Activated CD4-positive, alpha-beta T cell treated with anti-CD3 and anti-CD28 coated beads, Interleukin-2, amount 10 ng/mL, durations not matched to agents 24 days and 14 days (primary cell): ENCODE measurements at regions not wholly inside any gene's neighbourhood (a gene's known extent, or its start where the extent isn't known, plus 50 kb on each side); places are given as distances from the start of the nearest gene placed in this dataset.

Experiments
- DNase-seq: peaks from one replicate; pipeline ENCODE4 v3.0.0; 2022
- H3K27ac Mint-ChIP-seq: one replicate; pipeline ENCODE4 v1.8.0; 2022; ENCODE audit warnings: mild to moderate bottlenecking, mixed read lengths
- H3K27me3 Mint-ChIP-seq: one replicate; pipeline ENCODE4 v1.8.0; 2022; ENCODE audit warnings: mixed read lengths
- H3K36me3 Mint-ChIP-seq: one replicate; pipeline ENCODE4 v1.8.0; 2022; ENCODE audit warnings: low read depth, mild to moderate bottlenecking, mixed read lengths
- H3K4me1 Mint-ChIP-seq: one replicate; pipeline ENCODE4 v1.8.0; 2021; ENCODE audit warnings: mixed read lengths
- H3K4me3 Mint-ChIP-seq: one replicate; pipeline ENCODE4 v1.8.0; 2022; ENCODE audit warnings: mild to moderate bottlenecking, moderate library complexity, mixed read lengths
- H3K9me3 Mint-ChIP-seq: one replicate; pipeline ENCODE4 v1.8.0; 2021; ENCODE audit warnings: mixed read lengths
- intact Hi-C: fragments of 100-400 bp; cut with micrococcal nuclease; formaldehyde crosslinking; loops from one replicate; pipeline ENCODE4 v1.15.1; 2023

DNA sequence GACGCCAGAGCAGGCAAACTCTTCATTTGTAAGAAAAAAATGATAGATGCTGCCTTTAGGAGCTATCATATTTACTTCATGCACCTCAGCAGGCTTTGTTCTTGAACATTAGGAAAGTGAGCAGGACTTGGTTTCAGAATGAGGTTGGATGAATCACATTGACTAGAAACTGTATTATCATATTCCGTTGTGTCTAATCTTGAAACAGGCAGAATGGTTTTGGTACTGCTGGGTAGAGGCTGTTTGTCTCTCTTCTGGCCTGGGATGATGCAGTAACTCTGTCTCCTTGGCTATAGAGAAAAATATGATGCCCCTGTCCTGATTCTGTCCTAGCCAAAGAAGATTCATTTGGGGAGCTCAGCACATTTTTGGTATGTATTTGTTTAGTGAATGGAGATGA lies 344.2 kb upstream of the GRM7 start:
- H3K9me3 Mint-ChIP-seq, result peaks cover 10% of the 10 kb centered on the region
- DNase-seq, result no peak
- no peaks in the 10 kb centered on the region for H3K36me3 Mint-ChIP-seq
- no peaks in the 10 kb centered on the region for H3K4me1 Mint-ChIP-seq
- intact Hi-C loops, result no loop called here
- H3K27ac Mint-ChIP-seq, result no peak overlapping the region
- H3K4me3 Mint-ChIP-seq, result no peak overlapping the region
- H3K27me3 Mint-ChIP-seq, result no peaks in the 10 kb centered on the region

- H3K4me1 Mint-ChIP-seq, result no peaks in the 10 kb centered on the region
- no peak for DNase-seq
- intact Hi-C loops, result no loop called here
- H3K27me3 Mint-ChIP-seq, result no peaks in the 10 kb centered on the region
- H3K9me3 Mint-ChIP-seq, result peaks cover 10% of the 10 kb centered on the region
- no peaks in the 10 kb centered on the region for H3K36me3 Mint-ChIP-seq
- H3K4me3 Mint-ChIP-seq, result no peak overlapping the region
- no peak overlapping the region for H3K27ac Mint-ChIP-seq
Measured at GRCh38 chr3:6518709-6519345, 342.1 kb upstream of the GRM7 start.

DNA sequence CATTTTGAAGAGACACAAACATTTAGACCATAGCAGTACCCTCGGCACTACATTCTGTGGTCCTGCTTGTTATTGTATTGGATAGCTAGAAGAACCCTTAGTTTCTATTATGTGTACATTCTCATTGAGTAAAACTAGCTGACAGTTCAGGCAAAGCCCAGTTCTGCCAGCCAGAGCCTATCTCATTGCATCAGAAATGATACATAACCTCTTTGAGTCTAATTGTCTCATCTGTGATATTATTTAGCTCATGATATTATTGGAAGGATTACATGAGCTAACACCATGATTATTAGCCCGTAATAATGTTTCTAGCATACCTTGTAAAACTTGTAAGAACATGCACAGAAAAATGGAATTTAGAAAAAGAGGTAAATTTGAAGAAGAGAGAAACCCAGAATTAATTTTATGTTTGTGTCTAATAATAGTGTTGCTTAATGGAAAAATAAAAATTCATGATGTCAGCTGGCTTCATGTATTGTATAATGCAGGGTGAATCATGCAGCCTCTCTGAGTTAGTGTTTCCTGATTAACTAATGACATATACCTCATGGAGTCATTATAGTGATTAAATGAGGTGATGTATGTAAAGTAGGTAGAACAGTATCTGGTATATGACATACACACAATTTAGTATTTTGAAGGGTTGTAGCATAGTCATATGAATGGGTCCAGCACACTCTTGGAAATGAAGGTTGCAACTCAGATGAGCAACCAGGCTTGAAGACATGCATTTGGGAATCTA lies 339.4 kb upstream of the GRM7 start:
- no peaks in the 10 kb centered on the region for H3K4me1 Mint-ChIP-seq
- peaks cover 10% of the 10 kb centered on the region for H3K9me3 Mint-ChIP-seq
- no peak for DNase-seq
- H3K27me3 Mint-ChIP-seq, result no peaks in the 10 kb centered on the region
- no peaks in the 10 kb centered on the region for H3K36me3 Mint-ChIP-seq
- intact Hi-C loops, result no loop called here
- no peak overlapping the region for H3K27ac Mint-ChIP-seq
- no peak overlapping the region for H3K4me3 Mint-ChIP-seq

DNA sequence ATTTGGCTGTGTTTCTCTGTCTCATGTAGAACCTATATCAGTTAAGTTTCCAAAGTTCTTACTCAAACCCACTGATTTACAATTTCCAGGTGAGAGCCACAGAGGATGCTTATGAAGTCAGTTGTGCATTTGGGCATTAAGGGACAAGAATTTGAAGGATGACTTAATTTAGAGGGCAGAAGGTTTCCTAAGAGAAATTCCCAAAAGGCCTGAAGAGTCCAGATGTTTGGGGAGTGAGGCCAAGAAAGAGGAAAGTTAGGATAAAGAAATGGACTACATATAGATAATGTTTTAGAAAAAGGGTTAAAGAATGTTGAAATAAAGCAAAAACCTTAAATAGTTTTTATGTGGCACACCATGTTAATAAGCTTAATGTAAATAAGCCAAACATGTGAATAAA lies 338.7 kb upstream of the GRM7 start:
- Mint-ChIP-seq H3K27ac (no peak overlapping the region), H3K36me3 (no peaks in the 10 kb centered on the region), H3K9me3 (peaks cover 10% of the 10 kb centered on the region), H3K4me3 (no peak overlapping the region), H3K4me1 (no peaks in the 10 kb centered on the region), H3K27me3 (no peaks in the 10 kb centered on the region)
- intact Hi-C loops, result no loop called here
- no peak for DNase-seq

DNA sequence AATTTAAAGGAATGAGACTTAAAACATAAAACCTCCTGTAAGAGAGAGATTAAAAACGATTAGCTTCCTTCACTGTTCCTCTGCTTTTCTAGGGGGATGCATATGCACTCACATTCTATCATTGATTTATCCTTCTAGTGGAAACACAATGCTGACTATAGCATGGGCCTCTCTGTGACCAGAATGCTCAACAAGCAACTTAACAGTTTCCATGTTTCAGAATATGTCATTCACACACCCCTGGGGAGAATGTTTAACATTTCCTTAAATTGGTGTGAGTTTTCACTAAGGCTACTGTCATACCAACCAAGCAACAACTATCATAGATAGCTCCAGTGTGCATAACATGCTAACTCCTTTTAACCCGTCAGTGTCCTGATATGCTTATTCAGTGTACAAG lies 337.9 kb upstream of the GRM7 start:
- Mint-ChIP-seq H3K4me1 (no peaks in the 10 kb centered on the region), H3K9me3 (peaks cover 10% of the 10 kb centered on the region), H3K27ac (no peak overlapping the region), H3K27me3 (no peaks in the 10 kb centered on the region), H3K4me3 (no peak overlapping the region), H3K36me3 (no peaks in the 10 kb centered on the region)
- DNase-seq, result no peak
- intact Hi-C loops, result no loop called here

- Mint-ChIP-seq H3K4me3 (no peak overlapping the region), H3K27ac (no peak overlapping the region), H3K9me3 (peaks cover 8% of the 10 kb centered on the region), H3K27me3 (no peaks in the 10 kb centered on the region), H3K36me3 (no peaks in the 10 kb centered on the region), H3K4me1 (no peaks in the 10 kb centered on the region)
- intact Hi-C loops, result no loop called here
- no peak for DNase-seq
Measured at GRCh38 chr3:6524479-6524878, 336.4 kb upstream of the GRM7 start.

- Mint-ChIP-seq H3K36me3 (no peaks in the 10 kb centered on the region), H3K27me3 (no peaks in the 10 kb centered on the region), H3K9me3 (peaks cover 5% of the 10 kb centered on the region), H3K27ac (no peak overlapping the region), H3K4me1 (no peaks in the 10 kb centered on the region), H3K4me3 (no peak overlapping the region)
- no peak for DNase-seq
- intact Hi-C loops, result no loop called here
Measured at GRCh38 chr3:6526321-6526720, 334.6 kb upstream of the GRM7 start.

DNA sequence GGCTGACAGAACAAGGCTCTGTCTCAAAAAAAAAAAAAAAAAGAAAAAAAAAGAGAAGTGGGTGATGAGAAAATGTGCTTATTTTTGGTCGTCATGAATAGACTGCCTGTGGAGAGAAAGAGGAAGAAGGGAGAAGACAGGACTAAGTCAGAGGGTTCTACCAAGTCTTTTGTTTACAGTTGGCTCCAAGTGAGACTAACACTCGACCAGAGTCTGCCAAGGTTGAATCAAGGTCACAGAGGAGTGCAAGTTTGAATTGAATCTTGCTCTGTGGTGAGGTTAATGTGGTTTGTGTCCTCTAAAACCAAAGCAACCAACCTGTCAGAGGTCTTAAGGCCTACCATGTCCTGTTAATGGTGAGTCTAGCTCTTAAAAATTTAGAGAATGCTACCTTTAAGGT lies 334.1 kb upstream of the GRM7 start:
- Mint-ChIP-seq H3K27ac (no peak overlapping the region), H3K4me1 (no peaks in the 10 kb centered on the region), H3K27me3 (no peaks in the 10 kb centered on the region), H3K36me3 (no peaks in the 10 kb centered on the region), H3K9me3 (peaks cover 5% of the 10 kb centered on the region), H3K4me3 (no peak overlapping the region)
- intact Hi-C loops, result no loop called here
- DNase-seq, result no peak

DNA sequence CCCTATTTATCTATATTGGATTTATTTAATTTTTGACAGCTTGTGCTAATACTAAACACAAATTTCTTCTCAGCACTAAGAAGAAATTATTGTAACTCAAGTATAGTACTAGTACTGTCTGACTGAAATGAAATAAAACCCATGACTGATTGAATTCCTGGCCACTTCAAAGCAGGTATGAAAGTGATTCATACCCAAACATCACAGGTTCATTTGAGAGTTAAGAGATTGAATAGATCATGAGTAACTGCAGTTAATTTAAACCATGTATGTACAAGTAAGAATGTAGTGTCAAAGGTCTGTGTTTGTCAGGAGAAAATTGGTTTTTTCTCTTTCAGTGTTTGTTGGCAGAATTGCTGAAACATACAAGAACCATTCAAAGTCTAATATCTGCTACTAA lies 332.0 kb upstream of the GRM7 start:
- DNase-seq, result no peak
- Mint-ChIP-seq H3K27me3 (no peaks in the 10 kb centered on the region), H3K4me3 (no peak overlapping the region), H3K27ac (no peak overlapping the region), H3K9me3 (peaks cover 5% of the 10 kb centered on the region), H3K4me1 (no peaks in the 10 kb centered on the region), H3K36me3 (no peaks in the 10 kb centered on the region)
- intact Hi-C loops, result no loop called here

DNA sequence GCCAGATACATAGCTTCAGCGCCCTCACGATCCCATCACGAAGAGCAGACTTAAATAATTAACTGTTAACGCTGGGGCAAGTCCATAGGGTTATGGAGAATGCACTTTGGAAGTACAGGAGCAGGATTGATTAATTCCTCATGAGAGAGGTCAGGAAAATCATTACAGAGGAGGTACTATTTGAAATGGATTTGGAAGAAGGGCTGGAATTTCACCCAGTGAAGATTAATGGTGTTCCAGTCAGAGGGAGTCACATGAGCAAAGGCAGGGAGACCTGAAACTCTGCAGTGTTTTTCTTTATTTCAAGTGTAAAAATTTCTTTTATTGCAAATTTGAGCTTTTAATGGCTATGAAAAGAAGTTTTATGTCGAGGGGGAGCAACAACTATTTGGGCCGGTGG lies 329.8 kb upstream of the GRM7 start:
- no peak overlapping the region for H3K4me3 Mint-ChIP-seq
- DNase-seq, result no peak
- intact Hi-C loops, result no loop called here
- H3K27me3 Mint-ChIP-seq, result no peaks in the 10 kb centered on the region
- H3K4me1 Mint-ChIP-seq, result no peaks in the 10 kb centered on the region
- H3K27ac Mint-ChIP-seq, result no peak overlapping the region
- H3K9me3 Mint-ChIP-seq, result peaks cover 5% of the 10 kb centered on the region
- H3K36me3 Mint-ChIP-seq, result no peaks in the 10 kb centered on the region

DNA sequence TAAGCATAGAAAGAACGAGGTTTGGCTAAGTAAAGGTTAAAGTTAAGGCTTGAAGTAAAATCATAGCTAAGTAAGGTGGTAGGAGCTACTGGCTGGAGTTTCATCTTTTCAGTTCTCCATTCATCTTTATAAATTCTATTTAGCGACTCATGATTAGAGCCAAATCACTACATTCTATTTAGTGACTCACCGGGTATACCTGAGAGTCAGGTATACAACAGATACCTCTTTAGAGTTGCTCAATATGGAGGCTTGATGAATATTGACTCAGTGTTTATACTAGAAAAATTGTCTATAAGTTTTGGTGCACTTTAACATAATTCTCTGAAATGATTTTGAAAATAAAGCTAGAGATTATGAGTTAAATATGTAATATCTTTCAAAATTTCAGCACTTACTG lies 328.8 kb upstream of the GRM7 start:
- Mint-ChIP-seq H3K4me3 (no peak overlapping the region), H3K27ac (no peak overlapping the region), H3K27me3 (no peaks in the 10 kb centered on the region), H3K9me3 (peaks cover 5% of the 10 kb centered on the region), H3K36me3 (no peaks in the 10 kb centered on the region), H3K4me1 (no peaks in the 10 kb centered on the region)
- no peak for DNase-seq
- intact Hi-C loops, result no loop called here

- DNase-seq, result no peak
Measured at GRCh38 chr3:6540981-6541380, 319.9 kb upstream of the GRM7 start.

GRCh38 chr3:6542795-6543194 lies 318.1 kb upstream of the GRM7 start:
- intact Hi-C loops, result no loop called here
- H3K36me3 Mint-ChIP-seq, result no peaks in the 10 kb centered on the region
- DNase-seq, result no peak
- H3K4me1 Mint-ChIP-seq, result no peaks in the 10 kb centered on the region
- H3K4me3 Mint-ChIP-seq, result no peak overlapping the region
- H3K27me3 Mint-ChIP-seq, result no peaks in the 10 kb centered on the region
- peaks cover 10% of the 10 kb centered on the region for H3K9me3 Mint-ChIP-seq
- H3K27ac Mint-ChIP-seq, result no peak overlapping the region

More at GRCh38 chr3:6540981-6541380, 319.9 kb upstream of the GRM7 start:
- Mint-ChIP-seq H3K27ac (no peak overlapping the region), H3K4me1 (no peaks in the 10 kb centered on the region), H3K4me3 (no peak overlapping the region), H3K9me3 (peaks cover 10% of the 10 kb centered on the region), H3K36me3 (no peaks in the 10 kb centered on the region), H3K27me3 (no peaks in the 10 kb centered on the region)
- intact Hi-C loops, result no loop called here

GRCh38 chr3:6549296-6549695 lies 311.6 kb upstream of the GRM7 start:
- no peaks in the 10 kb centered on the region for H3K4me1 Mint-ChIP-seq
- peaks cover 7% of the 10 kb centered on the region for H3K9me3 Mint-ChIP-seq

GRCh38 chr3:6551165-6551564 lies 309.8 kb upstream of the GRM7 start:
- no peak overlapping the region for H3K27ac Mint-ChIP-seq
- no peaks in the 10 kb centered on the region for H3K4me1 Mint-ChIP-seq
- H3K36me3 Mint-ChIP-seq, result no peaks in the 10 kb centered on the region

More at GRCh38 chr3:6549296-6549695, 311.6 kb upstream of the GRM7 start:
- Mint-ChIP-seq H3K27ac (no peak overlapping the region), H3K4me3 (no peak overlapping the region), H3K36me3 (no peaks in the 10 kb centered on the region), H3K27me3 (no peaks in the 10 kb centered on the region)
- DNase-seq, result no peak
- intact Hi-C loops, result no loop called here

More at GRCh38 chr3:6551165-6551564, 309.8 kb upstream of the GRM7 start:
- intact Hi-C loops, result no loop called here
- Mint-ChIP-seq H3K4me3 (no peak overlapping the region), H3K9me3 (peaks cover 7% of the 10 kb centered on the region), H3K27me3 (no peaks in the 10 kb centered on the region)
- DNase-seq, result no peak
